ENCODE measurements at regions not wholly inside any gene's neighbourhood (a gene's known extent, or its start where the extent isn't known, plus 50 kb on each side); places are given as distances from the start of the nearest gene placed in this dataset.
"Not testable (repeated sequence)": the region's sequence is repeated elsewhere in the genome, so short reads cannot be mapped to it uniquely, and the experiment has no call there.

- ChIA-PET POLR2A (no interaction called here), CTCF (no interaction called here)
- 0 out of 2 replicates have a peak, but pooled peaks cover 4% of the 10 kb centered on the region for H3K9me3 ChIP-seq (ENCODE audit: control insufficient read depth, insufficient read depth, low read length)
- DNase-seq (ENCODE audit: low read depth, low spot score), result no peak
- TF ChIP-seq CTCF (IDR thresholded peaks at IDR 0.05; ENCODE audit: low read depth, low read length), result no peak
- no peaks in the 10 kb centered on the region for H3K27me3 ChIP-seq (ENCODE audit: control insufficient read depth, insufficient read depth, low read length)
- no peak overlapping the region for H3K27ac ChIP-seq (ENCODE audit: low read depth, low read length)
- H3K4me3 ChIP-seq (ENCODE audit: low read depth, low read length), result no peak overlapping the region
Observed at GRCh38 chr15:96638793-96639192, 308.3 kb downstream of the NR2F2 start.

GRCh38 chr15:96645796-96646195 is 315.3 kb downstream of the NR2F2 start:
- Histone ChIP-seq H3K27me3 (ENCODE audit: control insufficient read depth, insufficient read depth, low read length) (no peaks in the 10 kb centered on the region), H3K9me3 (ENCODE audit: control insufficient read depth, insufficient read depth, low read length) (no peaks in the 10 kb centered on the region; the same call in 1 of the 2 replicates), H3K4me3 (ENCODE audit: low read depth, low read length) (no peak overlapping the region), H3K27ac (ENCODE audit: low read depth, low read length) (no peak overlapping the region)
- ChIA-PET POLR2A (no interaction called here), CTCF (no interaction called here)
- no peak for TF ChIP-seq CTCF (IDR thresholded peaks at IDR 0.05; ENCODE audit: low read depth, low read length)
- no peak for DNase-seq (ENCODE audit: low read depth, low spot score)

- H3K9me3 ChIP-seq (ENCODE audit: control insufficient read depth, insufficient read depth, low read length), result no peaks in the 10 kb centered on the region; the same call in 1 of the 2 replicates
- CTCF ChIA-PET, result no interaction called here
- TF ChIP-seq CTCF (IDR thresholded peaks at IDR 0.05; ENCODE audit: low read depth, low read length), result no peak
- no peak overlapping the region for H3K27ac ChIP-seq (ENCODE audit: low read depth, low read length)
- no peak for DNase-seq (ENCODE audit: low read depth, low spot score)
- POLR2A ChIA-PET, result no interaction called here
- H3K4me3 ChIP-seq (ENCODE audit: low read depth, low read length), result no peak overlapping the region
- no peaks in the 10 kb centered on the region for H3K27me3 ChIP-seq (ENCODE audit: control insufficient read depth, insufficient read depth, low read length)
Observed at GRCh38 chr15:96648866-96649265, 318.4 kb downstream of the NR2F2 start.

GRCh38 chr15:96657096-96657495 is 326.6 kb downstream of the NR2F2 start:
- Histone ChIP-seq H3K9me3 (ENCODE audit: control insufficient read depth, insufficient read depth, low read length) (no peaks in the 10 kb centered on the region), H3K27ac (ENCODE audit: low read depth, low read length) (no peak overlapping the region), H3K4me3 (ENCODE audit: low read depth, low read length) (no peak overlapping the region), H3K27me3 (ENCODE audit: control insufficient read depth, insufficient read depth, low read length) (no peaks in the 10 kb centered on the region)
- CTCF ChIA-PET, result no interaction called here
- no peak for DNase-seq (ENCODE audit: low read depth, low spot score)
- POLR2A ChIA-PET, result interaction anchor here (0.7 kb wide), 1 partner anchor 398 kb away, joined by 3 read pairs; no protein-coding TSS in a partner anchor
- TF ChIP-seq CTCF (IDR thresholded peaks at IDR 0.05; ENCODE audit: low read depth, low read length), result no peak

GRCh38 chr15:96666979-96667378 is 336.5 kb downstream of the NR2F2 start:
- H3K4me3 ChIP-seq (ENCODE audit: low read depth, low read length); H3K27me3 ChIP-seq (ENCODE audit: control insufficient read depth, insufficient read depth, low read length); CTCF ChIA-PET; DNase-seq (ENCODE audit: low read depth, low spot score); POLR2A ChIA-PET; H3K27ac ChIP-seq (ENCODE audit: low read depth, low read length); H3K9me3 ChIP-seq (ENCODE audit: control insufficient read depth, insufficient read depth, low read length): not testable (repeated sequence)

GRCh38 chr15:96670389-96670788 is 339.9 kb downstream of the NR2F2 start:
- Histone ChIP-seq H3K4me3 (ENCODE audit: low read depth, low read length) (no peak overlapping the region), H3K27ac (ENCODE audit: low read depth, low read length) (no peak overlapping the region), H3K9me3 (ENCODE audit: control insufficient read depth, insufficient read depth, low read length) (peaks cover 3% of the 10 kb centered on the region; the same call in 1 of the 2 replicates), H3K27me3 (ENCODE audit: control insufficient read depth, insufficient read depth, low read length) (no peaks in the 10 kb centered on the region)
- POLR2A ChIA-PET, result no interaction called here
- TF ChIP-seq CTCF (IDR thresholded peaks at IDR 0.05; ENCODE audit: low read depth, low read length), result no peak
- no peak for DNase-seq (ENCODE audit: low read depth, low spot score)
- CTCF ChIA-PET, result no interaction called here
